ENCODE measurements at regions not wholly inside any gene's neighbourhood (a gene's known extent, or its start where the extent isn't known, plus 50 kb on each side); places are given as distances from the start of the nearest gene placed in this dataset.

- POLR2A ChIA-PET: no interaction called here
- intact Hi-C loops (cut with micrococcal nuclease): no loop called here
These were observed 246.6 kb downstream of the SS18 start for GRCh38 chr18:25843791-25844190.

More at GRCh38 chr18:25843791-25844190, 246.6 kb downstream of the SS18 start:
- no TSS peak for BruUV-seq (replicated peaks)
- H3K9me1 ChIP-seq (replicated peaks; ENCODE audit: control insufficient read depth, extremely low read depth, insufficient read depth, low read length): no peaks in the 10 kb centered on the region
- H3K36me3 ChIP-seq (ENCODE audit: control insufficient read depth in 2 of 2, extremely low read depth in 1 of 2, insufficient read depth in 2 of 2, low read length in 2 of 2): no peaks in the 10 kb centered on the region
- no peak overlapping the region for H3K27ac ChIP-seq (ENCODE audit: insufficient read depth, low read depth, low read length)
- no peak for TF ChIP-seq CTCF (IDR thresholded peaks at IDR 0.05; ENCODE audit: extremely low read depth in 1 of 2, insufficient read depth in 1 of 2, low read depth in 1 of 2, low read length in 2 of 2)
- TF ChIP-seq POLR2AphosphoS5 (IDR thresholded peaks at IDR 0.05; ENCODE audit: insufficient read depth, low read depth, low read length): no peak
- TF ChIP-seq MAX (IDR thresholded peaks at IDR 0.05; ENCODE audit: insufficient read depth, insufficient read length): no peak
- no peak for TF ChIP-seq FOS (IDR thresholded peaks at IDR 0.05; ENCODE audit: borderline replicate concordance, insufficient read depth, low read length)
- TF ChIP-seq JUN (IDR thresholded peaks at IDR 0.05; ENCODE audit: borderline replicate concordance, insufficient read depth, insufficient read length, low read depth): no peak
- no peak overlapping the region for H3K4me3 ChIP-seq (replicated peaks in 1 of 3; ENCODE audit: insufficient read depth in 1 of 3, low read depth in 1 of 3, low read length in 3 of 3)
- no peak overlapping the region for H3K9ac ChIP-seq (replicated peaks; ENCODE audit: extremely low read depth, insufficient read depth, low read length)
- H3K9me3 ChIP-seq (replicated peaks; ENCODE audit: control insufficient read depth, insufficient read depth, low read length): no peaks in the 10 kb centered on the region
- FAIRE-seq: no peak
- DNase-seq (ENCODE audit: low read depth, low spot score): no peak
- no peak overlapping the region for H2AFZ ChIP-seq (ENCODE audit: low read depth, low read length)
- dilution Hi-C loops (cut with MboI; ENCODE audit: extremely low pct_ligation_motif_present, low sequenced_read_pairs): no loop called here
- CTCF ChIA-PET: no interaction called here
- H3K4me1 ChIP-seq (ENCODE audit: control insufficient read depth, extremely low read depth, insufficient read depth, low read length): no peaks in the 10 kb centered on the region
- no peak overlapping the region for H3K4me2 ChIP-seq (ENCODE audit: insufficient read depth, low read length)
- no peaks in the 10 kb centered on the region for H4K20me1 ChIP-seq (replicated peaks; ENCODE audit: control insufficient read depth, extremely low read depth, insufficient read depth, low read length)
- H3K79me2 ChIP-seq (ENCODE audit: control insufficient read depth, insufficient read depth, low read length): no peaks in the 10 kb centered on the region
- H3K27me3 ChIP-seq (ENCODE audit: control insufficient read depth in 2 of 2, insufficient read depth in 2 of 2, low read length in 2 of 2): peaks cover 9 to 17% of the 10 kb centered on the region in 2 experiments
